NCI-H526 treated with DMSO at 0.1 percent for 48 hours (cell line): ENCODE measurements at regions not wholly inside any gene's neighbourhood (a gene's known extent, or its start where the extent isn't known, plus 50 kb on each side); places are given as distances from the start of the nearest gene placed in this dataset.
"Not testable (repeated sequence)": the region's sequence is repeated elsewhere in the genome, so short reads cannot be mapped to it uniquely, and the experiment has no call there.

Experiments used
- DNase-seq: peaks from one replicate; lab custom pipeline; 2025; lab: John Stamatoyannopoulos, UW

GRCh38 chr3:148493631-148494030 is 204.1 kb upstream of the AGTR1 start:
- no peak for DNase-seq

- DNase-seq, result no peak
Observed at GRCh38 chr3:148494451-148494850, 203.3 kb upstream of the AGTR1 start.

- no peak for DNase-seq
Observed at GRCh38 chr3:148500881-148501280, 196.8 kb upstream of the AGTR1 start.

- DNase-seq, result no peak
Observed at GRCh38 chr3:148510116-148510515, 187.6 kb upstream of the AGTR1 start.

GRCh38 chr3:148510561-148510960 is 187.1 kb upstream of the AGTR1 start:
- no peak for DNase-seq

GRCh38 chr3:148512648-148513047 is 185.1 kb upstream of the AGTR1 start:
- DNase-seq, result no peak

GRCh38 chr3:148513096-148513543 is 184.6 kb upstream of the AGTR1 start:
- DNase-seq, result no peak

- no peak for DNase-seq
Observed at GRCh38 chr3:148518520-148518919, 179.2 kb upstream of the AGTR1 start.

- not testable (repeated sequence) for DNase-seq
Observed at GRCh38 chr3:148525621-148526020, 172.1 kb upstream of the AGTR1 start.

- DNase-seq, result no peak
Observed at GRCh38 chr3:148528024-148528423, 169.7 kb upstream of the AGTR1 start.

GRCh38 chr3:148531836-148532235 is 165.9 kb upstream of the AGTR1 start:
- no peak for DNase-seq

- DNase-seq, result no peak
Observed at GRCh38 chr3:148532326-148532725, 165.4 kb upstream of the AGTR1 start.

GRCh38 chr3:148532774-148533173 is 164.9 kb upstream of the AGTR1 start:
- no peak for DNase-seq

- no peak for DNase-seq
Observed at GRCh38 chr3:148534089-148534988, 163.4 kb upstream of the AGTR1 start.

GRCh38 chr3:148535001-148535400 is 162.7 kb upstream of the AGTR1 start:
- DNase-seq, result no peak

- no peak for DNase-seq
Observed at GRCh38 chr3:148540266-148540665, 157.4 kb upstream of the AGTR1 start.

- no peak for DNase-seq
Observed at GRCh38 chr3:148540851-148541250, 156.9 kb upstream of the AGTR1 start.

- no peak for DNase-seq
Observed at GRCh38 chr3:148546959-148547358, 150.7 kb upstream of the AGTR1 start.

GRCh38 chr3:148551767-148552260 is 145.9 kb upstream of the AGTR1 start:
- no peak for DNase-seq

GRCh38 chr3:148554367-148554766 is 143.3 kb upstream of the AGTR1 start:
- no peak for DNase-seq

- no peak for DNase-seq
Observed at GRCh38 chr3:148556664-148557063, 141.0 kb upstream of the AGTR1 start.

- not testable (repeated sequence) for DNase-seq
Observed at GRCh38 chr3:148577579-148577978, 120.1 kb upstream of the AGTR1 start.

- DNase-seq, result no peak
Observed at GRCh38 chr3:148582126-148582525, 115.6 kb upstream of the AGTR1 start.

GRCh38 chr3:148583793-148584192 is 113.9 kb upstream of the AGTR1 start:
- DNase-seq, result no peak
